Adrenal gland (tissue), 9 donors: ENCODE measurements at regions not wholly inside any gene's neighbourhood (a gene's known extent, or its start where the extent isn't known, plus 50 kb on each side); places are given as distances from the start of the nearest gene placed in this dataset.
A peak's percentile ranks its signal among the peaks of the same experiment; 100 is the strongest.

ENCODE experiments used
- DNase-seq, 7 donors: peaks; one replicate each; pipeline ENCODE4 v3.0.0-alpha.2; 2019 to 2020
- H3K27ac ChIP-seq, 5 donors: fragments of 200-600 bp; sonication (generic) in 4 of 5; 1 replicate in 3 of 5; 2 replicates in 2 of 5; pipeline versions ENCODE4 v1.5.1 to v1.8.0; 2016 to 2020; ENCODE audit warnings: mild to moderate bottlenecking in 1 of 5
- H3K27me3 ChIP-seq: fragments of 200-600 bp; 2 replicates; pipeline ENCODE4 v1.8.0; 2021
- H3K36me3 ChIP-seq, 2 donors: fragments of 200-600 bp; replicated peaks in 1 of 2; 1 replicate in 1 of 2; 2 replicates in 1 of 2; pipeline versions ENCODE4 v1.5.1 to v1.8.0; 2018 to 2022
- H3K4me1 ChIP-seq, 2 donors: fragments of 200-600 bp; replicated peaks in 1 of 2; 1 replicate in 1 of 2; 2 replicates in 1 of 2; pipeline versions ENCODE4 v1.5.1 to v1.8.0; 2018 to 2021
- H3K4me3 ChIP-seq, 4 donors: fragments of 200-600 bp; sonication (generic) in 3 of 4; one replicate each; pipeline ENCODE4 v1.5.1; 2016 to 2018
- H3K9me3 ChIP-seq, 3 donors: fragments of 200-600 bp; sonication (generic) in 1 of 3; replicated peaks in 1 of 3; 1 replicate in 2 of 3; 2 replicates in 1 of 3; pipeline versions ENCODE4 v1.5.1 to v1.8.0; 2016 to 2021
- CTCF ChIP-seq, 6 experiments: fragments of 450-650 bp in 4 of 6; fragments of 200-600 bp in 2 of 6; sonication (generic) in 1 of 6; IDR thresholded peaks; 1 replicate in 5 of 6; 2 replicates in 1 of 6; pipeline versions ENCODE4 v1.5.1 to v1.8.0; 2016 to 2021; ENCODE audit warnings: antibody characterized with exemption in 6 of 6, mild to moderate bottlenecking in 2 of 6, moderate library complexity in 1 of 6
- POLR2A ChIP-seq, 2 donors: fragments of 450-650 bp; IDR thresholded peaks; one replicate each; pipeline ENCODE4 v1.6.1; 2017; ENCODE audit warnings: antibody characterized with exemption in 2 of 2, mild to moderate bottlenecking in 2 of 2, moderate library complexity in 1 of 2
- WGBS, 4 donors: extraction: QIAGEN DNeasy Blood & Tissue Kit in 2 of 4; methylation state at CpG; one replicate each; pipeline versions ENCODE4 v1.1.5 to v1.1.7; 2013 to 2017; 5-methylcytosine and 5-hydroxymethylcytosine counted together
- intact Hi-C, 2 donors: fragments of 100-400 bp; cut with DNase I; formaldehyde crosslinking; loops; one replicate each; pipeline versions ENCODE4 v1.14.1 to v1.15.0; 2022 to 2023
- donor health status: healthy with polysubstance abuse.
- donor health status: Bipolar disorder and iron deficiency.
- donor health status: DM: yes; HTN: yes; CAD: no.
- donor health status: DM: no; HTN: no; CAD: no.
- donor health status: DM: no; HTN: no; CAD: no.

- intact Hi-C loops = no loop called here
- TF ChIP-seq POLR2A (IDR thresholded peaks at IDR 0.05) (no peak), CTCF (IDR thresholded peaks at IDR 0.05) (no peak)
- peaks cover 12% of the 10 kb centered on the region in 2 donors for H3K4me1 ChIP-seq
- no peaks in the 10 kb centered on the region for H3K9me3 ChIP-seq
- 94 to 97% (median 96%) methylated on average over 11 to 12 of the region's 12 CpGs for WGBS, 4 donors
- no peaks in the 10 kb centered on the region for H3K36me3 ChIP-seq
- no peak overlapping the region for H3K4me3 ChIP-seq
- no peaks in the 10 kb centered on the region for H3K27me3 ChIP-seq
- H3K27ac ChIP-seq = no peak overlapping the region
- DNase-seq = no peak
These were observed 55.0 kb downstream of the RPL37A start for GRCh38 chr2:216553482-216554240.

GRCh38 chr2:216554286-216554685 is 55.6 kb downstream of the RPL37A start:
- 87 to 97% (median 89%) methylated on average over 3 of the region's 3 CpGs for WGBS, 4 donors
- Histone ChIP-seq H3K4me1 (peaks cover 12% of the 10 kb centered on the region in 2 donors), H3K27me3 (no peaks in the 10 kb centered on the region), H3K36me3 (no peaks in the 10 kb centered on the region), H3K9me3 (no peaks in the 10 kb centered on the region), H3K4me3 (no peak overlapping the region), H3K27ac (no peak overlapping the region)
- no peak for DNase-seq
- no peak for TF ChIP-seq POLR2A (IDR thresholded peaks at IDR 0.05)
- no peak for TF ChIP-seq CTCF (IDR thresholded peaks at IDR 0.05)
- intact Hi-C loops = no loop called here

GRCh38 chr2:216554755-216555154 is 56.1 kb downstream of the RPL37A start:
- Histone ChIP-seq H3K36me3 (no peaks in the 10 kb centered on the region), H3K9me3 (no peaks in the 10 kb centered on the region), H3K27ac (no peak overlapping the region), H3K4me3 (no peak overlapping the region), H3K27me3 (no peaks in the 10 kb centered on the region), H3K4me1 (peaks cover 12% of the 10 kb centered on the region in 2 donors)
- WGBS, 4 donors = 17 to 83% (median 49%) methylated on average over 1 of the region's 1 CpG
- intact Hi-C loops = no loop called here
- no peak for TF ChIP-seq POLR2A (IDR thresholded peaks at IDR 0.05)
- no peak for TF ChIP-seq CTCF (IDR thresholded peaks at IDR 0.05)
- no peak for DNase-seq

GRCh38 chr2:216555274-216555673 is 56.6 kb downstream of the RPL37A start:
- peak; percentile 70 to 91 (median 86) for DNase-seq
- TF ChIP-seq CTCF (IDR thresholded peaks at IDR 0.05) (no peak), POLR2A (IDR thresholded peaks at IDR 0.05) (no peak)

More at GRCh38 chr2:216555274-216555673, 56.6 kb downstream of the RPL37A start:
- H3K27ac ChIP-seq = no peak overlapping the region
- no peaks in the 10 kb centered on the region for H3K36me3 ChIP-seq
- no peak overlapping the region for H3K4me3 ChIP-seq
- 21 to 43% (median 28%) methylated on average over 2 to 6 of the region's 6 CpGs; no CpG with 5 or more reads in 1 of the 4 donors for WGBS, 4 donors
- H3K27me3 ChIP-seq = no peaks in the 10 kb centered on the region
- intact Hi-C loops = no loop called here
- no peaks in the 10 kb centered on the region for H3K9me3 ChIP-seq
- peaks cover 12% of the 10 kb centered on the region in 2 donors for H3K4me1 ChIP-seq
